ENCODE measurements at regions not wholly inside any gene's neighbourhood (a gene's known extent, or its start where the extent isn't known, plus 50 kb on each side); places are given as distances from the start of the nearest gene placed in this dataset.

- H3K4me1 Mint-ChIP-seq = no peaks in the 10 kb centered on the region
- no peak overlapping the region for H3K27ac ChIP-seq (ENCODE audit: low read length in 2 of 2)
- H3K27ac Mint-ChIP-seq = no peak overlapping the region
- H3K4me1 ChIP-seq (ENCODE audit: control insufficient read depth in 2 of 2, insufficient read depth in 2 of 2, low read length in 2 of 2) = no peaks in the 10 kb centered on the region
- H2AFZ ChIP-seq (ENCODE audit: insufficient read depth, low read depth, low read length, poor library complexity, severe bottlenecking) = no peak overlapping the region
- no peaks in the 10 kb centered on the region for H3K27me3 Mint-ChIP-seq
- DNase-seq (no peak), ATAC-seq (ENCODE audit: low read depth) (no peak)
- no peak overlapping the region for H3K4me3 Mint-ChIP-seq
- H3K9ac ChIP-seq (ENCODE audit: low read length) = no peak overlapping the region
- no peaks in the 10 kb centered on the region for H4K20me1 ChIP-seq (ENCODE audit: control insufficient read depth, insufficient read depth, low read length, poor library complexity, severe bottlenecking)
- no peak overlapping the region for H3K4me3 ChIP-seq (ENCODE audit: control extremely low read depth in 1 of 5, extremely low read depth in 1 of 5, insufficient read depth in 1 of 5, low read depth in 2 of 5, low read length in 4 of 5)
- CTCF ChIA-PET = no interaction called here
- no peaks in the 10 kb centered on the region for H3K79me2 ChIP-seq (ENCODE audit: control insufficient read depth, insufficient read depth, low read length)
- POLR2A ChIA-PET = no interaction called here
- H3K9me3 Mint-ChIP-seq (ENCODE audit: insufficient read depth) = peaks cover 9% of the 10 kb centered on the region
- H3K36me3 ChIP-seq (replicated peaks in 1 of 2; ENCODE audit: control extremely low read depth in 1 of 2, control insufficient read depth in 1 of 2, extremely low read depth in 1 of 2, insufficient read depth in 2 of 2, low read length in 1 of 2) = no peaks in the 10 kb centered on the region
- intact Hi-C loops (cut with micrococcal nuclease) = no loop called here
- no peak for TF ChIP-seq CTCF (IDR thresholded peaks at IDR 0.05)
- no peak for TF ChIP-seq EZH2 (IDR thresholded peaks at IDR 0.05; ENCODE audit: borderline replicate concordance, insufficient read depth, low read depth, low read length, poor library complexity, severe bottlenecking)
- WGBS (ENCODE audit: insufficient coverage) = 80% methylated on average over 4 of the region's 6 CpGs
- H3K9me3 ChIP-seq (ENCODE audit: control extremely low read depth in 1 of 3, control insufficient read depth in 2 of 3, insufficient read depth in 1 of 3, low read length in 2 of 3) = no peaks in the 10 kb centered on the region
- no peaks in the 10 kb centered on the region for H3K27me3 ChIP-seq (replicated peaks in 1 of 4; ENCODE audit: control extremely low read depth in 1 of 4, control insufficient read depth in 3 of 4, insufficient read depth in 4 of 4, low read length in 3 of 4)
- no peak overlapping the region for H3K4me2 ChIP-seq (replicated peaks; ENCODE audit: low read depth, low read length, poor library complexity, severe bottlenecking)
Observed at GRCh38 chr20:55790178-55790577, 215.1 kb downstream of the CBLN4 start.

GRCh38 chr20:55784036-55784435 is 221.3 kb downstream of the CBLN4 start:
- peaks cover 6% of the 10 kb centered on the region for H3K9me3 Mint-ChIP-seq (ENCODE audit: insufficient read depth)
- CTCF ChIA-PET = no interaction called here
- H3K4me1 Mint-ChIP-seq = no peaks in the 10 kb centered on the region
- Histone ChIP-seq H3K4me1 (ENCODE audit: control insufficient read depth in 2 of 2, insufficient read depth in 2 of 2, low read length in 2 of 2) (no peaks in the 10 kb centered on the region), H2AFZ (ENCODE audit: insufficient read depth, low read depth, low read length, poor library complexity, severe bottlenecking) (no peak overlapping the region), H3K27me3 (replicated peaks in 1 of 4; ENCODE audit: control extremely low read depth in 1 of 4, control insufficient read depth in 3 of 4, insufficient read depth in 4 of 4, low read length in 3 of 4) (no peaks in the 10 kb centered on the region), H4K20me1 (ENCODE audit: control insufficient read depth, insufficient read depth, low read length, poor library complexity, severe bottlenecking) (no peaks in the 10 kb centered on the region), H3K9ac (ENCODE audit: low read length) (no peak overlapping the region), H3K9me3 (ENCODE audit: control extremely low read depth in 1 of 3, control insufficient read depth in 2 of 3, insufficient read depth in 1 of 3, low read length in 2 of 3) (peaks cover 0 to 2% (median 0%) of the 10 kb centered on the region in 3 donors), H3K79me2 (ENCODE audit: control insufficient read depth, insufficient read depth, low read length) (no peaks in the 10 kb centered on the region), H3K36me3 (replicated peaks in 1 of 2; ENCODE audit: control extremely low read depth in 1 of 2, control insufficient read depth in 1 of 2, extremely low read depth in 1 of 2, insufficient read depth in 2 of 2, low read length in 1 of 2) (no peaks in the 10 kb centered on the region), H3K27ac (ENCODE audit: low read length in 2 of 2) (no peak overlapping the region), H3K4me3 (ENCODE audit: control extremely low read depth in 1 of 5, extremely low read depth in 1 of 5, insufficient read depth in 1 of 5, low read depth in 2 of 5, low read length in 4 of 5) (no peak overlapping the region), H3K4me2 (replicated peaks; ENCODE audit: low read depth, low read length, poor library complexity, severe bottlenecking) (no peak overlapping the region)
- POLR2A ChIA-PET = no interaction called here
- no peak overlapping the region for H3K4me3 Mint-ChIP-seq
- no peak for ATAC-seq (ENCODE audit: low read depth)
- no peaks in the 10 kb centered on the region for H3K27me3 Mint-ChIP-seq
- intact Hi-C loops (cut with micrococcal nuclease) = no loop called here
- H3K27ac Mint-ChIP-seq = no peak overlapping the region
- no peak for DNase-seq
- 100% methylated on average over 1 of the region's 2 CpGs for WGBS (ENCODE audit: insufficient coverage)
- no peak for TF ChIP-seq EZH2 (IDR thresholded peaks at IDR 0.05; ENCODE audit: borderline replicate concordance, insufficient read depth, low read depth, low read length, poor library complexity, severe bottlenecking)
- no peak for TF ChIP-seq CTCF (IDR thresholded peaks at IDR 0.05)
